ENCODE measurements at regions not wholly inside any gene's neighbourhood (a gene's known extent, or its start where the extent isn't known, plus 50 kb on each side); places are given as distances from the start of the nearest gene placed in this dataset.

- H3K4me3 ChIP-seq (ENCODE audit: low read length): no peak overlapping the region
- TF ChIP-seq CTCF (IDR thresholded peaks at IDR 0.05; ENCODE audit: insufficient read depth, low read depth, low read length, missing control alignments): no peak
- DNase-seq (ENCODE audit: low read depth): no peak
Measured at GRCh38 chr10:25849268-25849667, 84.8 kb upstream of the MYO3A start.

GRCh38 chr10:25849988-25850387, 84.0 kb upstream of the MYO3A start:
- no peak for DNase-seq (ENCODE audit: low read depth)
- no peak overlapping the region for H3K4me3 ChIP-seq (ENCODE audit: low read length)
- TF ChIP-seq CTCF (IDR thresholded peaks at IDR 0.05; ENCODE audit: insufficient read depth, low read depth, low read length, missing control alignments): no peak

GRCh38 chr10:25851548-25851947, 82.5 kb upstream of the MYO3A start:
- DNase-seq (ENCODE audit: low read depth): no peak
- H3K4me3 ChIP-seq (ENCODE audit: low read length): no peak overlapping the region
- TF ChIP-seq CTCF (IDR thresholded peaks at IDR 0.05; ENCODE audit: insufficient read depth, low read depth, low read length, missing control alignments): no peak

GRCh38 chr10:25852364-25852941, 81.6 kb upstream of the MYO3A start:
- TF ChIP-seq CTCF (IDR thresholded peaks at IDR 0.05; ENCODE audit: insufficient read depth, low read depth, low read length, missing control alignments): no peak
- H3K4me3 ChIP-seq (ENCODE audit: low read length): no peak overlapping the region

GRCh38 chr10:25858076-25858475, 76.0 kb upstream of the MYO3A start:
- TF ChIP-seq CTCF (IDR thresholded peaks at IDR 0.05; ENCODE audit: insufficient read depth, low read depth, low read length, missing control alignments): no peak
- no peak for DNase-seq (ENCODE audit: low read depth)
- no peak overlapping the region for H3K4me3 ChIP-seq (ENCODE audit: low read length)

More at GRCh38 chr10:25852364-25852941, 81.6 kb upstream of the MYO3A start:
- DNase-seq (ENCODE audit: low read depth): no peak

- no peak for DNase-seq (ENCODE audit: low read depth)
Measured at GRCh38 chr10:25865267-25865666, 68.8 kb upstream of the MYO3A start.

More at GRCh38 chr10:25865267-25865666, 68.8 kb upstream of the MYO3A start:
- no peak overlapping the region for H3K4me3 ChIP-seq (ENCODE audit: low read length)
- no peak for TF ChIP-seq CTCF (IDR thresholded peaks at IDR 0.05; ENCODE audit: insufficient read depth, low read depth, low read length, missing control alignments)

Data from epithelial cell of esophagus (primary cell).